ENCODE measurements at regions not wholly inside any gene's neighbourhood (a gene's known extent, or its start where the extent isn't known, plus 50 kb on each side); places are given as distances from the start of the nearest gene placed in this dataset.
"Not testable (repeated sequence)": the region's sequence is repeated elsewhere in the genome, so short reads cannot be mapped to it uniquely, and the experiment has no call there.

GRCh38 chr4:164138521-164138920 is 615.4 kb upstream of the SMIM31 start:
- no peak overlapping the region for H3K27ac Mint-ChIP-seq
- H3K4me3 Mint-ChIP-seq: no peak overlapping the region
- no peaks in the 10 kb centered on the region for H3K4me1 Mint-ChIP-seq
- no peaks in the 10 kb centered on the region for H3K27me3 Mint-ChIP-seq (ENCODE audit: low read depth)
- H3K9me3 Mint-ChIP-seq: peaks cover 11% of the 10 kb centered on the region
- no peaks in the 10 kb centered on the region for H3K36me3 Mint-ChIP-seq
- no peak for TF ChIP-seq CTCF (IDR thresholded peaks at IDR 0.05; ENCODE audit: unreplicated experiment)
- DNase-seq (ENCODE audit: low spot score in 2 of 2, unreplicated experiment in 2 of 2): no peak

- no peak for TF ChIP-seq CTCF (IDR thresholded peaks at IDR 0.05; ENCODE audit: unreplicated experiment)
- Mint-ChIP-seq H3K27me3 (ENCODE audit: low read depth) (no peaks in the 10 kb centered on the region), H3K4me3 (no peak overlapping the region), H3K36me3 (no peaks in the 10 kb centered on the region), H3K27ac (no peak overlapping the region), H3K4me1 (no peaks in the 10 kb centered on the region), H3K9me3 (peaks cover 15% of the 10 kb centered on the region)
- DNase-seq (ENCODE audit: low spot score in 2 of 2, unreplicated experiment in 2 of 2): no peak
Observed at GRCh38 chr4:164139291-164139690, 614.6 kb upstream of the SMIM31 start.

GRCh38 chr4:164141755-164142375 is 612.1 kb upstream of the SMIM31 start:
- H3K4me3 Mint-ChIP-seq; DNase-seq (ENCODE audit: low spot score in 2 of 2, unreplicated experiment in 2 of 2); H3K4me1 Mint-ChIP-seq; H3K27ac Mint-ChIP-seq; H3K36me3 Mint-ChIP-seq; H3K27me3 Mint-ChIP-seq (ENCODE audit: low read depth): not testable (repeated sequence)
- H3K9me3 Mint-ChIP-seq: peaks cover 15% of the 10 kb centered on the region

GRCh38 chr4:164154416-164154815 is 599.5 kb upstream of the SMIM31 start:
- H3K4me1 Mint-ChIP-seq: no peaks in the 10 kb centered on the region
- H3K27me3 Mint-ChIP-seq (ENCODE audit: low read depth): no peaks in the 10 kb centered on the region
- no peak overlapping the region for H3K27ac Mint-ChIP-seq
- no peak for TF ChIP-seq CTCF (IDR thresholded peaks at IDR 0.05; ENCODE audit: unreplicated experiment)
- H3K36me3 Mint-ChIP-seq: no peaks in the 10 kb centered on the region
- H3K4me3 Mint-ChIP-seq: no peak overlapping the region
- H3K9me3 Mint-ChIP-seq: no peaks in the 10 kb centered on the region
- no peak for DNase-seq (ENCODE audit: low spot score in 2 of 2, unreplicated experiment in 2 of 2)

- Mint-ChIP-seq H3K27ac (no peak overlapping the region), H3K4me3 (no peak overlapping the region), H3K9me3 (peaks cover 14% of the 10 kb centered on the region), H3K36me3 (no peaks in the 10 kb centered on the region), H3K27me3 (ENCODE audit: low read depth) (no peaks in the 10 kb centered on the region), H3K4me1 (no peaks in the 10 kb centered on the region)
- TF ChIP-seq CTCF (IDR thresholded peaks at IDR 0.05; ENCODE audit: unreplicated experiment): no peak
- no peak for DNase-seq (ENCODE audit: low spot score in 2 of 2, unreplicated experiment in 2 of 2)
Observed at GRCh38 chr4:164169591-164169990, 584.3 kb upstream of the SMIM31 start.

GRCh38 chr4:164177153-164177552 is 576.8 kb upstream of the SMIM31 start:
- H3K9me3 Mint-ChIP-seq: peaks cover 5% of the 10 kb centered on the region
- TF ChIP-seq CTCF (IDR thresholded peaks at IDR 0.05; ENCODE audit: unreplicated experiment): no peak
- no peaks in the 10 kb centered on the region for H3K36me3 Mint-ChIP-seq
- no peak overlapping the region for H3K27ac Mint-ChIP-seq
- no peaks in the 10 kb centered on the region for H3K27me3 Mint-ChIP-seq (ENCODE audit: low read depth)
- H3K4me1 Mint-ChIP-seq: no peaks in the 10 kb centered on the region
- no peak overlapping the region for H3K4me3 Mint-ChIP-seq
- no peak for DNase-seq (ENCODE audit: low spot score in 2 of 2, unreplicated experiment in 2 of 2)
